MM.1S (cell line): ENCODE measurements at regions not wholly inside any gene's neighbourhood (a gene's known extent, or its start where the extent isn't known, plus 50 kb on each side); places are given as distances from the start of the nearest gene placed in this dataset.

Experiments
- DNase-seq: peaks from one replicate; pipeline ENCODE4 v3.0.0-alpha.2; 2015
- H2AFZ ChIP-seq: fragments of 300-600 bp; sonication (generic); 2 replicates; pipeline ENCODE4 v1.6.0; 2016; ENCODE audit warnings: antibody characterized with exemption, low read length
- H3F3A ChIP-seq: fragments of 300-600 bp; sonication (generic); 2 replicates; pipeline ENCODE4 v1.6.1; 2016; ENCODE audit warnings: mild to moderate bottlenecking, antibody characterized with exemption, low read length, moderate library complexity, mixed read lengths; ENCODE audit not compliant: insufficient read depth
- H3K27ac ChIP-seq: fragments of 300-600 bp; sonication (generic); 2 replicates; pipeline ENCODE4 v1.5.1; 2016; ENCODE audit warnings: mild to moderate bottlenecking, low read length
- H3K27me3 ChIP-seq: fragments of 300-600 bp; sonication (generic); replicated peaks from 2 replicates; pipeline ENCODE4 v1.6.0; 2016; ENCODE audit warnings: low read length; ENCODE audit not compliant: insufficient read depth
- H3K36me3 ChIP-seq: fragments of 300-600 bp; sonication (generic); replicated peaks from 2 replicates; pipeline ENCODE4 v1.6.1; 2016; ENCODE audit warnings: mild to moderate bottlenecking, low read length, mixed read lengths; ENCODE audit not compliant: insufficient read depth
- H3K4me1 ChIP-seq: fragments of 300-600 bp; sonication (generic); 2 replicates; pipeline ENCODE4 v1.6.1; 2016; ENCODE audit warnings: low read length, mixed read lengths
- H3K4me2 ChIP-seq: fragments of 300-600 bp; sonication (generic); 2 replicates; pipeline ENCODE4 v1.6.0; 2016; ENCODE audit warnings: low read depth, low read length
- H3K4me3 ChIP-seq: fragments of 300-600 bp; sonication (generic); 2 replicates; pipeline ENCODE4 v1.5.1; 2016; ENCODE audit warnings: low read length, mixed read lengths
- H3K79me2 ChIP-seq: fragments of 300-600 bp; sonication (generic); 2 replicates; pipeline ENCODE4 v1.6.1; 2016; ENCODE audit warnings: mixed run types, low read length, mixed read lengths
- H3K9ac ChIP-seq: fragments of 300-600 bp; sonication (generic); 2 replicates; pipeline ENCODE4 v1.6.1; 2016; ENCODE audit warnings: low read length, mixed read lengths
- H3K9me2 ChIP-seq: fragments of 300-600 bp; sonication (generic); replicated peaks from 2 replicates; pipeline ENCODE4 v1.6.1; 2016; ENCODE audit warnings: mild to moderate bottlenecking, low read length, mixed read lengths; ENCODE audit not compliant: insufficient read depth
- H3K9me3 ChIP-seq: fragments of 300-600 bp; sonication (generic); replicated peaks from 2 replicates; pipeline ENCODE4 v1.6.1; 2016; ENCODE audit warnings: mild to moderate bottlenecking, low read length, mixed read lengths; ENCODE audit not compliant: insufficient read depth
- H4K20me1 ChIP-seq: fragments of 300-600 bp; sonication (generic); 2 replicates; pipeline ENCODE4 v1.6.1; 2016; ENCODE audit warnings: mild to moderate bottlenecking, low read length, moderate library complexity, mixed read lengths; ENCODE audit not compliant: insufficient read depth
- EZH2 ChIP-seq: fragments of 300-600 bp; sonication (generic); optimal IDR thresholded peaks from 2 replicates; pipeline ENCODE3; 2017; ENCODE audit warnings: low read depth, mild to moderate bottlenecking, antibody characterized with exemption, low read length, mixed read lengths
- EZH2phosphoT487 ChIP-seq: fragments of 300-600 bp; sonication (generic); IDR thresholded peaks from 2 replicates; pipeline ENCODE4 v1.6.1; 2018; ENCODE audit warnings: antibody characterized with exemption, low read length
- TF ChIP-seq, protein P1 (sequence below): fragments of 300-600 bp; sonication (generic); IDR thresholded peaks from 2 replicates; pipeline ENCODE4 v1.5.1; 2016; ENCODE audit warnings: antibody characterized with exemption, low read length, mixed read lengths

DNA sequence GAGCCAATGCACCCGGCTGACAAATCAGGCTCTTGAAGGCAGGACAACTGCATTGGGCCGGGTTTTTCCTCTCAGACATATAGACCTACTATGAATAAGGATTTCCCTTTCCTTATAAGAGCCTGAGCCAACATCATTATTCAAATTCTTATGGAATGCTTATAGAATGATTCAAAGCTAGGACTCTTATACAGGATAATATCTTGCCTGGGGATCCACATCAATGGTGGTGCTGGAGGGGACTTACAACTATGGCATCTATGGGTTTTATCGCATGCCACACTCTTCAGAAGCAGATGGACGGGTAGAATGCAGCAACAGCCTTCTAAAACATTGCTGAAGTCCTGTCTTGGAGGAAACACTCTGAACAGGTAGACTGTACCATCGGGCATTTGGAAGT lies 296.8 kb upstream of the KYNU start:
- no peaks in the 10 kb centered on the region for H4K20me1 ChIP-seq
- H3K9ac ChIP-seq, result no peak overlapping the region
- no peaks in the 10 kb centered on the region for H3K27me3 ChIP-seq
- no peaks in the 10 kb centered on the region for H3F3A ChIP-seq
- no peaks in the 10 kb centered on the region for H3K36me3 ChIP-seq
- no peak for TF ChIP-seq EZH2phosphoT487
- TF ChIP-seq, protein P1, sequence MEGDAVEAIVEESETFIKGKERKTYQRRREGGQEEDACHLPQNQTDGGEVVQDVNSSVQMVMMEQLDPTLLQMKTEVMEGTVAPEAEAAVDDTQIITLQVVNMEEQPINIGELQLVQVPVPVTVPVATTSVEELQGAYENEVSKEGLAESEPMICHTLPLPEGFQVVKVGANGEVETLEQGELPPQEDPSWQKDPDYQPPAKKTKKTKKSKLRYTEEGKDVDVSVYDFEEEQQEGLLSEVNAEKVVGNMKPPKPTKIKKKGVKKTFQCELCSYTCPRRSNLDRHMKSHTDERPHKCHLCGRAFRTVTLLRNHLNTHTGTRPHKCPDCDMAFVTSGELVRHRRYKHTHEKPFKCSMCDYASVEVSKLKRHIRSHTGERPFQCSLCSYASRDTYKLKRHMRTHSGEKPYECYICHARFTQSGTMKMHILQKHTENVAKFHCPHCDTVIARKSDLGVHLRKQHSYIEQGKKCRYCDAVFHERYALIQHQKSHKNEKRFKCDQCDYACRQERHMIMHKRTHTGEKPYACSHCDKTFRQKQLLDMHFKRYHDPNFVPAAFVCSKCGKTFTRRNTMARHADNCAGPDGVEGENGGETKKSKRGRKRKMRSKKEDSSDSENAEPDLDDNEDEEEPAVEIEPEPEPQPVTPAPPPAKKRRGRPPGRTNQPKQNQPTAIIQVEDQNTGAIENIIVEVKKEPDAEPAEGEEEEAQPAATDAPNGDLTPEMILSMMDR, result no peak
- no peak for TF ChIP-seq EZH2
- no peaks in the 10 kb centered on the region for H3K79me2 ChIP-seq
- no peaks in the 10 kb centered on the region for H3K9me3 ChIP-seq
- no peak overlapping the region for H3K27ac ChIP-seq
- H3K9me2 ChIP-seq, result no peaks in the 10 kb centered on the region
- H3K4me2 ChIP-seq, result no peak overlapping the region
- H2AFZ ChIP-seq, result no peak overlapping the region
- no peak for DNase-seq
- no peak overlapping the region for H3K4me3 ChIP-seq
- H3K4me1 ChIP-seq, result no peaks in the 10 kb centered on the region

DNA sequence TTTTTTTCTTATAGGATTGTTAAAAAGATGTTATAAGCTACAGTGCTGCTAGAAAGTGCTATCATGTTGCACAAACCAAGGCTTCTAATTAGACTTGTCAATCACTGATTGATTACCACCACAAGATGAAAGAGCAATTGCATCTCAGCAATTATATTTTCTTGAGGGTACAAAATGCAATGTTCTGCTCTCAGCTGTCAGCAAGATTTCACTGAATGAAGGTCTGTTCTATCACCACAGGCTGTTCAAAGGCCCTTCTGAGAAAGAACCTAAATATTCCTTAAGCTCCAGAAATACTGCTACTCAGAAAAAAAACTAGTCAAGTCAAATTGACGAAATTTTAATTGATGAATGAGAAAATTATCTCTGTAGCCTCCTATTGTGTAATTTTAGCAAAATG lies 301.9 kb upstream of the KYNU start:
- Histone ChIP-seq H3K4me1 (no peaks in the 10 kb centered on the region), H4K20me1 (no peaks in the 10 kb centered on the region), H3K9me2 (no peaks in the 10 kb centered on the region), H3K4me3 (no peak overlapping the region), H2AFZ (no peak overlapping the region), H3K4me2 (no peak overlapping the region), H3K27ac (no peak overlapping the region), H3K36me3 (no peaks in the 10 kb centered on the region), H3K79me2 (no peaks in the 10 kb centered on the region), H3F3A (no peaks in the 10 kb centered on the region), H3K27me3 (no peaks in the 10 kb centered on the region), H3K9me3 (no peaks in the 10 kb centered on the region), H3K9ac (no peak overlapping the region)
- DNase-seq, result no peak
- TF ChIP-seq, protein P1, result no peak

DNA sequence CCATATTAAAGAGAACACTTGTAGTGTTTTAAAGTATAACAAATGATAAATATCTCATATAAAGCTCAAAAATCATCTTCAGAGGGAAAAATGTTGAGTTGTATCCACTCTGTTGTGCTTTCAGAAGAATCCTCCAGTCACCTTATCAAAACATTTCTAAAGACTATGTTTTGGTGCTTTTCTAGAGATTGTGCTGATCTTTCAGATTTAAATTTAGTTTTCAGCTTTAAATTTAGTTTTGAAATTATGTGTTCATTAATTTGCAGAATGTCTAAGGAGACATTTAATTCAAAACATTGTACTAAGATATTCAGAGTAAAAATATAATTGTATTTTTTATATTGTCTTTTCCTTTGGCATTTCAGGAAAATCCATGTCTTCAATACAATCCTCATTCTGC lies 303.1 kb upstream of the KYNU start:
- H3K4me2 ChIP-seq, result no peak overlapping the region
- no peaks in the 10 kb centered on the region for H3K4me1 ChIP-seq
- H3K27me3 ChIP-seq, result no peaks in the 10 kb centered on the region
- H3F3A ChIP-seq, result no peaks in the 10 kb centered on the region
- TF ChIP-seq EZH2phosphoT487 (no peak), EZH2 (no peak)
- TF ChIP-seq, protein P1, result no peak
- H3K27ac ChIP-seq, result no peak overlapping the region
- H3K9me2 ChIP-seq, result no peaks in the 10 kb centered on the region
- H3K4me3 ChIP-seq, result no peak overlapping the region
- no peak overlapping the region for H3K9ac ChIP-seq
- H3K36me3 ChIP-seq, result no peaks in the 10 kb centered on the region
- H3K9me3 ChIP-seq, result no peaks in the 10 kb centered on the region
- H2AFZ ChIP-seq, result no peak overlapping the region
- DNase-seq, result no peak
- H4K20me1 ChIP-seq, result no peaks in the 10 kb centered on the region
- no peaks in the 10 kb centered on the region for H3K79me2 ChIP-seq
